A549 (cell line): ENCODE measurements at regions not wholly inside any gene's neighbourhood (a gene's known extent, or its start where the extent isn't known, plus 50 kb on each side); places are given as distances from the start of the nearest gene placed in this dataset.

Experiments used
- BHLHE40 ChIP-seq: IDR thresholded peaks from 2 replicates; pipeline ENCODE4 v1.6.1; 2012; ENCODE audit warnings: low read depth, low read length, inconsistent platforms
- CTCF ChIP-seq: fragments of >200 bp; sonication (Bioruptor Twin); formaldehyde crosslinking; IDR thresholded peaks from 3 replicates; pipeline ENCODE4 v1.5.1; 2016
- EHF ChIP-seq: fragments of 250-450 bp; sonication (Bioruptor Pico); IDR thresholded peaks from 2 replicates; pipeline ENCODE4 v1.5.0; 2020; ENCODE audit warnings: mild to moderate bottlenecking
- EP300 ChIP-seq, 2 experiments: fragments of >200 bp; sonication (Bioruptor Twin); formaldehyde crosslinking; IDR thresholded peaks; 2 replicates in 1 of 2; 3 replicates in 1 of 2; pipeline ENCODE4 v1.6.1; 2016 to 2017
- HMGXB4 ChIP-seq: fragments of 250-450 bp; sonication (Bioruptor Pico); IDR thresholded peaks from 2 replicates; pipeline ENCODE4 v1.5.0; 2021; ENCODE audit warnings: mild to moderate bottlenecking, moderate library complexity, borderline replicate concordance
- JUNB ChIP-seq: fragments of >200 bp; sonication (Bioruptor Twin); formaldehyde crosslinking; IDR thresholded peaks from 2 replicates; pipeline ENCODE4 v1.6.1; 2016
- KDM5A ChIP-seq: fragments of 200-600 bp; sonication (generic); IDR thresholded peaks from 2 replicates; pipeline ENCODE4 v1.6.1; 2016; ENCODE audit warnings: antibody characterized with exemption, mild to moderate bottlenecking
- MAZ ChIP-seq: fragments of 150-350 bp; IDR thresholded peaks from 2 replicates; pipeline ENCODE4 v1.6.1; 2014; ENCODE audit warnings: antibody characterized with exemption, low read depth, low read length, borderline replicate concordance
- NFE2L2 ChIP-seq: fragments of 150-350 bp; conservative IDR thresholded peaks from 2 replicates; pipeline ENCODE4 v1.6.1; 2014; ENCODE audit warnings: low read length
- POLR2A ChIP-seq: IDR thresholded peaks from 2 replicates; pipeline ENCODE4 v1.6.1; 2012; ENCODE audit warnings: mild to moderate bottlenecking, low read length
- ZFP36 ChIP-seq: fragments of 450-650 bp; IDR thresholded peaks from 2 replicates; pipeline ENCODE4 v1.6.1; 2014; ENCODE audit warnings: borderline replicate concordance; ENCODE audit not compliant: partially characterized antibody
- TF ChIP-seq, protein P1 (sequence below): fragments of 150-350 bp; IDR thresholded peaks from 2 replicates; pipeline ENCODE4 v1.6.1; 2014; ENCODE audit warnings: low read depth, mild to moderate bottlenecking, low read length
- TF ChIP-seq, protein P2 (sequence below): IDR thresholded peaks from 2 replicates; pipeline ENCODE4 v1.6.1; 2012

- TF ChIP-seq, protein P1, sequence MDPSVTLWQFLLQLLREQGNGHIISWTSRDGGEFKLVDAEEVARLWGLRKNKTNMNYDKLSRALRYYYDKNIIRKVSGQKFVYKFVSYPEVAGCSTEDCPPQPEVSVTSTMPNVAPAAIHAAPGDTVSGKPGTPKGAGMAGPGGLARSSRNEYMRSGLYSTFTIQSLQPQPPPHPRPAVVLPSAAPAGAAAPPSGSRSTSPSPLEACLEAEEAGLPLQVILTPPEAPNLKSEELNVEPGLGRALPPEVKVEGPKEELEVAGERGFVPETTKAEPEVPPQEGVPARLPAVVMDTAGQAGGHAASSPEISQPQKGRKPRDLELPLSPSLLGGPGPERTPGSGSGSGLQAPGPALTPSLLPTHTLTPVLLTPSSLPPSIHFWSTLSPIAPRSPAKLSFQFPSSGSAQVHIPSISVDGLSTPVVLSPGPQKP = no peak
- no peak for TF ChIP-seq KDM5A
- no peak for TF ChIP-seq EHF (CRISPR knock-in tag)
- TF ChIP-seq JUNB = no peak
- no peak for TF ChIP-seq POLR2A
- no peak for TF ChIP-seq EP300 (IDR thresholded peaks at IDR 0.05)
- TF ChIP-seq MAZ = no peak
- TF ChIP-seq NFE2L2 = no peak
- TF ChIP-seq ZFP36 = no peak
- TF ChIP-seq, protein P2, sequence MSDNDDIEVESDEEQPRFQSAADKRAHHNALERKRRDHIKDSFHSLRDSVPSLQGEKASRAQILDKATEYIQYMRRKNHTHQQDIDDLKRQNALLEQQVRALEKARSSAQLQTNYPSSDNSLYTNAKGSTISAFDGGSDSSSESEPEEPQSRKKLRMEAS = no peak
- no peak for TF ChIP-seq BHLHE40
- no peak for TF ChIP-seq HMGXB4 (CRISPR knock-in tag)
- no peak for TF ChIP-seq CTCF
Observed at GRCh38 chr4:176631611-176632010, 161.1 kb downstream of the VEGFC start.
